ENCODE measurements at regions not wholly inside any gene's neighbourhood (a gene's known extent, or its start where the extent isn't known, plus 50 kb on each side); places are given as distances from the start of the nearest gene placed in this dataset.

DNA sequence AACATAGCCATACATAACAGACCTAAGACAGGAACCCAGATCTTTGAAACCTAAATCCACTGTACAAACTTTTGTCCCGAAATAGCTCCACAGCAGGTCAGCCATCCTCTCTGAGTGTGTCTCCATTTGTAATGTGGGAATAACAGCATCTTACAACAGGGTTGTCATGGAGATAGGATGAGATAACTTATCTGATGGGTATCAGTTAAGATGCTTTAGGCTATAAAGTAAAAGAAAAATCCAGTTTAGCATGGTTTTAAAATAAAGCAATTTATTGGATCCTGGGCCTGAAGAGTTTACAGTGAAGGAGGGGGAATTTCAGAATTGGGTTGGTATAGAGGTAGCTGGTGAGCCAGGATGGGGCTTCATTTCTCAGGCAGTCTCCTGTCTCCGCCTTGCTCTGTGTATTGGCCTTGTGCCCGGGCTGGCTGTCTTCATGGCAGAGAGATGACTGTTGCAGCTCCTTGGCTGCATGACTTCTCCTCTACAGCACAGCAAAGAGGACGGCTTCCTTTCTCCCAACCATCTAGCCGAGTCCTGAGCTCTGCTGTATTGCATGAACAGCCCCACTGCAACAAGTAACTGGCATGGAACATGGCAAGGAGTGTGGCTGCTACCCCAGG lies 131.9 kb upstream of the PROK2 start (continued):
- TF ChIP-seq TCF12 (IDR thresholded peaks at IDR 0.05; ENCODE audit: low read depth, low read length): no peak
- TF ChIP-seq, protein P1, sequence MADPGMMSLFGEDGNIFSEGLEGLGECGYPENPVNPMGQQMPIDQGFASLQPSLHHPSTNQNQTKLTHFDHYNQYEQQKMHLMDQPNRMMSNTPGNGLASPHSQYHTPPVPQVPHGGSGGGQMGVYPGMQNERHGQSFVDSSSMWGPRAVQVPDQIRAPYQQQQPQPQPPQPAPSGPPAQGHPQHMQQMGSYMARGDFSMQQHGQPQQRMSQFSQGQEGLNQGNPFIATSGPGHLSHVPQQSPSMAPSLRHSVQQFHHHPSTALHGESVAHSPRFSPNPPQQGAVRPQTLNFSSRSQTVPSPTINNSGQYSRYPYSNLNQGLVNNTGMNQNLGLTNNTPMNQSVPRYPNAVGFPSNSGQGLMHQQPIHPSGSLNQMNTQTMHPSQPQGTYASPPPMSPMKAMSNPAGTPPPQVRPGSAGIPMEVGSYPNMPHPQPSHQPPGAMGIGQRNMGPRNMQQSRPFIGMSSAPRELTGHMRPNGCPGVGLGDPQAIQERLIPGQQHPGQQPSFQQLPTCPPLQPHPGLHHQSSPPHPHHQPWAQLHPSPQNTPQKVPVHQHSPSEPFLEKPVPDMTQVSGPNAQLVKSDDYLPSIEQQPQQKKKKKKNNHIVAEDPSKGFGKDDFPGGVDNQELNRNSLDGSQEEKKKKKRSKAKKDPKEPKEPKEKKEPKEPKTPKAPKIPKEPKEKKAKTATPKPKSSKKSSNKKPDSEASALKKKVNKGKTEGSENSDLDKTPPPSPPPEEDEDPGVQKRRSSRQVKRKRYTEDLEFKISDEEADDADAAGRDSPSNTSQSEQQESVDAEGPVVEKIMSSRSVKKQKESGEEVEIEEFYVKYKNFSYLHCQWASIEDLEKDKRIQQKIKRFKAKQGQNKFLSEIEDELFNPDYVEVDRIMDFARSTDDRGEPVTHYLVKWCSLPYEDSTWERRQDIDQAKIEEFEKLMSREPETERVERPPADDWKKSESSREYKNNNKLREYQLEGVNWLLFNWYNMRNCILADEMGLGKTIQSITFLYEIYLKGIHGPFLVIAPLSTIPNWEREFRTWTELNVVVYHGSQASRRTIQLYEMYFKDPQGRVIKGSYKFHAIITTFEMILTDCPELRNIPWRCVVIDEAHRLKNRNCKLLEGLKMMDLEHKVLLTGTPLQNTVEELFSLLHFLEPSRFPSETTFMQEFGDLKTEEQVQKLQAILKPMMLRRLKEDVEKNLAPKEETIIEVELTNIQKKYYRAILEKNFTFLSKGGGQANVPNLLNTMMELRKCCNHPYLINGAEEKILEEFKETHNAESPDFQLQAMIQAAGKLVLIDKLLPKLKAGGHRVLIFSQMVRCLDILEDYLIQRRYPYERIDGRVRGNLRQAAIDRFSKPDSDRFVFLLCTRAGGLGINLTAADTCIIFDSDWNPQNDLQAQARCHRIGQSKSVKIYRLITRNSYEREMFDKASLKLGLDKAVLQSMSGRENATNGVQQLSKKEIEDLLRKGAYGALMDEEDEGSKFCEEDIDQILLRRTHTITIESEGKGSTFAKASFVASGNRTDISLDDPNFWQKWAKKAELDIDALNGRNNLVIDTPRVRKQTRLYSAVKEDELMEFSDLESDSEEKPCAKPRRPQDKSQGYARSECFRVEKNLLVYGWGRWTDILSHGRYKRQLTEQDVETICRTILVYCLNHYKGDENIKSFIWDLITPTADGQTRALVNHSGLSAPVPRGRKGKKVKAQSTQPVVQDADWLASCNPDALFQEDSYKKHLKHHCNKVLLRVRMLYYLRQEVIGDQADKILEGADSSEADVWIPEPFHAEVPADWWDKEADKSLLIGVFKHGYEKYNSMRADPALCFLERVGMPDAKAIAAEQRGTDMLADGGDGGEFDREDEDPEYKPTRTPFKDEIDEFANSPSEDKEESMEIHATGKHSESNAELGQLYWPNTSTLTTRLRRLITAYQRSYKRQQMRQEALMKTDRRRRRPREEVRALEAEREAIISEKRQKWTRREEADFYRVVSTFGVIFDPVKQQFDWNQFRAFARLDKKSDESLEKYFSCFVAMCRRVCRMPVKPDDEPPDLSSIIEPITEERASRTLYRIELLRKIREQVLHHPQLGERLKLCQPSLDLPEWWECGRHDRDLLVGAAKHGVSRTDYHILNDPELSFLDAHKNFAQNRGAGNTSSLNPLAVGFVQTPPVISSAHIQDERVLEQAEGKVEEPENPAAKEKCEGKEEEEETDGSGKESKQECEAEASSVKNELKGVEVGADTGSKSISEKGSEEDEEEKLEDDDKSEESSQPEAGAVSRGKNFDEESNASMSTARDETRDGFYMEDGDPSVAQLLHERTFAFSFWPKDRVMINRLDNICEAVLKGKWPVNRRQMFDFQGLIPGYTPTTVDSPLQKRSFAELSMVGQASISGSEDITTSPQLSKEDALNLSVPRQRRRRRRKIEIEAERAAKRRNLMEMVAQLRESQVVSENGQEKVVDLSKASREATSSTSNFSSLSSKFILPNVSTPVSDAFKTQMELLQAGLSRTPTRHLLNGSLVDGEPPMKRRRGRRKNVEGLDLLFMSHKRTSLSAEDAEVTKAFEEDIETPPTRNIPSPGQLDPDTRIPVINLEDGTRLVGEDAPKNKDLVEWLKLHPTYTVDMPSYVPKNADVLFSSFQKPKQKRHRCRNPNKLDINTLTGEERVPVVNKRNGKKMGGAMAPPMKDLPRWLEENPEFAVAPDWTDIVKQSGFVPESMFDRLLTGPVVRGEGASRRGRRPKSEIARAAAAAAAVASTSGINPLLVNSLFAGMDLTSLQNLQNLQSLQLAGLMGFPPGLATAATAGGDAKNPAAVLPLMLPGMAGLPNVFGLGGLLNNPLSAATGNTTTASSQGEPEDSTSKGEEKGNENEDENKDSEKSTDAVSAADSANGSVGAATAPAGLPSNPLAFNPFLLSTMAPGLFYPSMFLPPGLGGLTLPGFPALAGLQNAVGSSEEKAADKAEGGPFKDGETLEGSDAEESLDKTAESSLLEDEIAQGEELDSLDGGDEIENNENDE (IDR thresholded peaks at IDR 0.05; ENCODE audit: insufficient replicate concordance, low read length): no peak
- no peak for TF ChIP-seq ATF3 (IDR thresholded peaks at IDR 0.05; ENCODE audit: insufficient read depth, low read depth, low read length)
- TF ChIP-seq SIRT6 (IDR thresholded peaks at IDR 0.05; ENCODE audit: low read length): no peak
- no peak for TF ChIP-seq NANOG (IDR thresholded peaks at IDR 0.05; ENCODE audit: insufficient read depth, low read depth, low read length, poor library complexity, severe bottlenecking)
- no peak for TF ChIP-seq SP1 (IDR thresholded peaks at IDR 0.05; ENCODE audit: low read depth, low read length)
- TF ChIP-seq TEAD4 (IDR thresholded peaks at IDR 0.05; ENCODE audit: low read depth, low read length): no peak
- TF ChIP-seq CHD2 (IDR thresholded peaks at IDR 0.05; ENCODE audit: low read length): no peak
- TF ChIP-seq NRF1 (IDR thresholded peaks at IDR 0.05; ENCODE audit: low read depth, low read length): no peak
- no peak for TF ChIP-seq TAF7 (optimal IDR thresholded peaks at IDR 0.05; ENCODE audit: borderline replicate concordance, low read depth, low read length)

All from H1 (cell line).